ENCODE measurements at regions not wholly inside any gene's neighbourhood (a gene's known extent, or its start where the extent isn't known, plus 50 kb on each side); places are given as distances from the start of the nearest gene placed in this dataset.

- no peaks in the 10 kb centered on the region for H3K9me3 ChIP-seq
- no peaks in the 10 kb centered on the region for H3K27me3 ChIP-seq (ENCODE audit: low read depth)
- H3K4me3 ChIP-seq, result no peak overlapping the region
- DNase-seq (no peak), ATAC-seq (no peak)
- no peak overlapping the region for H3K27ac ChIP-seq
- intact Hi-C loops (cut with DNase I), result no loop called here
- TF ChIP-seq, protein P1, sequence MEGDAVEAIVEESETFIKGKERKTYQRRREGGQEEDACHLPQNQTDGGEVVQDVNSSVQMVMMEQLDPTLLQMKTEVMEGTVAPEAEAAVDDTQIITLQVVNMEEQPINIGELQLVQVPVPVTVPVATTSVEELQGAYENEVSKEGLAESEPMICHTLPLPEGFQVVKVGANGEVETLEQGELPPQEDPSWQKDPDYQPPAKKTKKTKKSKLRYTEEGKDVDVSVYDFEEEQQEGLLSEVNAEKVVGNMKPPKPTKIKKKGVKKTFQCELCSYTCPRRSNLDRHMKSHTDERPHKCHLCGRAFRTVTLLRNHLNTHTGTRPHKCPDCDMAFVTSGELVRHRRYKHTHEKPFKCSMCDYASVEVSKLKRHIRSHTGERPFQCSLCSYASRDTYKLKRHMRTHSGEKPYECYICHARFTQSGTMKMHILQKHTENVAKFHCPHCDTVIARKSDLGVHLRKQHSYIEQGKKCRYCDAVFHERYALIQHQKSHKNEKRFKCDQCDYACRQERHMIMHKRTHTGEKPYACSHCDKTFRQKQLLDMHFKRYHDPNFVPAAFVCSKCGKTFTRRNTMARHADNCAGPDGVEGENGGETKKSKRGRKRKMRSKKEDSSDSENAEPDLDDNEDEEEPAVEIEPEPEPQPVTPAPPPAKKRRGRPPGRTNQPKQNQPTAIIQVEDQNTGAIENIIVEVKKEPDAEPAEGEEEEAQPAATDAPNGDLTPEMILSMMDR (IDR thresholded peaks at IDR 0.05), result no peak
- H3K36me3 ChIP-seq, result no peaks in the 10 kb centered on the region
- no peaks in the 10 kb centered on the region for H3K4me1 ChIP-seq
Observed at GRCh38 chr9:82183181-82183860, 194.7 kb downstream of the SPATA31D1 start.

DNA sequence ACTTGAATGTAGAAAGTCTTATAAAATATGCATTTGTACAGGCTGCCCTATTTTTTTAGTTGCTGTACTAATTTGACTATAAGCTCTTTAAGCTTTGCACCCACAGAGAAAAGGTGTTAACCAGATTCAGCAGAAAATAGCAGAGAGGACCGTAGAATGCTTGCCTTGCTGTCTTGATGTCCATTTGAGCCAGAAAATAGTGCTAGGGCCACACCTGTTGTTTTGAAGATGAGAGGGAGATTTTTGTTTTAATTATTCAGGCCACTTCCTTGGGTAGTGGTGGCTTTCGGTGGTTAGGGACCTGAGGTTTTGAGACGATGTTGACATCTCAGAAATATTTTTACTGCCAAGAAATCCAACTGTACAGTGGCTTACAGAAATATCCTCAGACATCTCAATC, 196.0 kb downstream of the SPATA31D1 start:
- Histone ChIP-seq H3K27me3 (ENCODE audit: low read depth) (no peaks in the 10 kb centered on the region), H3K4me3 (no peak overlapping the region), H3K4me1 (no peaks in the 10 kb centered on the region), H3K9me3 (no peaks in the 10 kb centered on the region), H3K36me3 (no peaks in the 10 kb centered on the region), H3K27ac (no peak overlapping the region)
- DNase-seq (no peak), ATAC-seq (no peak)
- intact Hi-C loops (cut with DNase I), result no loop called here
- TF ChIP-seq, protein P1 (IDR thresholded peaks at IDR 0.05), result no peak

DNA sequence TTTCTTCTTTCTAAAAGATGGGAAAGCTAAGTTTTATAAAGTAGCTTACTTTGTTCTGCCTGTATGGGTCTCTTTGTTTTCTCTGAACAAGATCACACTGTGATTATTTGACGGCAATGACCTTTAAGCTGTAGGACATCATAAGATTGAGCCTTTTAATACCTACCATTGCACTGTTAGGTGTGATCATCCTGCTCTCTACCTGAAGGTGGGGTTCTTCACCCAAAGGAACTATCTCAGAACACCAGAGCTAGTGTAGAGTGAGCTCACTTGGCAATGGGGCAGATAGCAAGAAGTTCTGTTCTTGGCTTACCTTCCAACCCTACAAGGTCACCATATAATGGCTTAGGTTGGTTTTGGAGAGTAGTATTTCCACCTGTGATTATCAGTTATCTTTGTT, 200.2 kb downstream of the SPATA31D1 start:
- TF ChIP-seq, protein P1 (IDR thresholded peaks at IDR 0.05), result no peak
- no peak for ATAC-seq
- H3K9me3 ChIP-seq, result no peaks in the 10 kb centered on the region
- no peak overlapping the region for H3K4me3 ChIP-seq
- intact Hi-C loops (cut with DNase I), result no loop called here
- DNase-seq, result no peak
- H3K4me1 ChIP-seq, result no peaks in the 10 kb centered on the region
- no peaks in the 10 kb centered on the region for H3K36me3 ChIP-seq
- H3K27me3 ChIP-seq (ENCODE audit: low read depth), result no peaks in the 10 kb centered on the region
- H3K27ac ChIP-seq, result no peak overlapping the region

GRCh38 chr9:82191082-82191770, 202.7 kb downstream of the SPATA31D1 start:
- no peak for ATAC-seq
- no peaks in the 10 kb centered on the region for H3K9me3 ChIP-seq
- intact Hi-C loops (cut with DNase I), result no loop called here
- no peak overlapping the region for H3K4me3 ChIP-seq
- H3K4me1 ChIP-seq, result no peaks in the 10 kb centered on the region
- H3K27me3 ChIP-seq (ENCODE audit: low read depth), result no peaks in the 10 kb centered on the region
- TF ChIP-seq, protein P1 (IDR thresholded peaks at IDR 0.05), result no peak
- no peak overlapping the region for H3K27ac ChIP-seq
- H3K36me3 ChIP-seq, result no peaks in the 10 kb centered on the region
- DNase-seq, result no peak

- Histone ChIP-seq H3K4me1 (no peaks in the 10 kb centered on the region), H3K36me3 (no peaks in the 10 kb centered on the region), H3K4me3 (no peak overlapping the region), H3K27ac (no peak overlapping the region), H3K27me3 (ENCODE audit: low read depth) (no peaks in the 10 kb centered on the region), H3K9me3 (no peaks in the 10 kb centered on the region)
- ATAC-seq (no peak), DNase-seq (no peak)
- TF ChIP-seq, protein P1 (IDR thresholded peaks at IDR 0.05), result no peak
- intact Hi-C loops (cut with DNase I), result no loop called here
Observed at GRCh38 chr9:82192211-82192610, 203.6 kb downstream of the SPATA31D1 start.

All from lower lobe of right lung (tissue), 2 donors.